ENCODE measurements at regions not wholly inside any gene's neighbourhood (a gene's known extent, or its start where the extent isn't known, plus 50 kb on each side); places are given as distances from the start of the nearest gene placed in this dataset.

DNA sequence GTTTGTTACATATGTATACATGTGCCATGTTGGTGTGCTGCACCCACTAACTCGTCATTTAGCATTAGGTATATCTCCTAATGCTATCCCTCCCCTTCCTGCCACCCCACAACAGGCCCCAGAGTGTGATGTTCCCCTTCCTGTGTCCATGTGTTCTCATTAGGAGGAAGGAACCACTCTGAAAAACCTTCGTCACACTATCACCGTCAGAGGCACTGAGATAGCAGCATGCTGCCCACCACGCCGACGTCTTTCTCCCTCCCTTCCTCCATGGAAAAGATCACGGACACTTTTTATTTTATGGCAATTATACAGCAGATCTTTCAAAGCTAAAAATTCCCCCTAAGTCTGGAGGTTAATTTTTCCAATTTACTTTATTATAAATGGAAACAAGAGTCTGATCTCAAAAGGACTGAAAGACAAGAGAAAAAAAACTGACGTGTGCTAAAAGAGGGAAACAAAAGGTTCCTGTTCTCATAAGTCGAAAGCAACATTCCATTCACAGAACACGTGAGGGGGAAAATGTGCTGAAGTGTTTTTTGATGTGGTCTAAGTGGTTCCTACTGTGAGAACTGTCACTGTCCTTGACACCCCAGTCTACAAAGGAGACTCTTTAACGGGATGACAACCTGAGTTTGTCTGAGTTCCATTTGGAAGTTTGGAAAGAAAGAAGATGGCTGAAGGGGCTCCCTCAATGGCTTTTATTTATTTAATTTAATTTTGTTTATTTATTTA is 339.7 kb upstream of the IRX2 start:
- FAIRE-seq = no peak
- Histone ChIP-seq H3K9me3 (replicated peaks; ENCODE audit: control insufficient read depth, insufficient read depth, low read depth, low read length) (no peaks in the 10 kb centered on the region), H4K20me1 (replicated peaks; ENCODE audit: control insufficient read depth, insufficient read depth, low read length) (0 out of 2 replicates have a peak, but pooled peaks cover 5% of the 10 kb centered on the region), H3K9ac (ENCODE audit: insufficient read depth in 1 of 2, low read depth in 2 of 2, low read length in 2 of 2) (no peak overlapping the region), H3K36me3 (ENCODE audit: control insufficient read depth, insufficient read depth, low read length) (no peaks in the 10 kb centered on the region), H2AFZ (ENCODE audit: low read depth, low read length) (no peak overlapping the region), H3K27me3 (ENCODE audit: control insufficient read depth in 2 of 2, insufficient read depth in 2 of 2, low read length in 2 of 2) (peaks cover 3 to 16% of the 10 kb centered on the region in 2 experiments; a peak in 3 of 5 replicates), H3K79me2 (ENCODE audit: control insufficient read depth, insufficient read depth, low read length) (no peaks in the 10 kb centered on the region), H3K4me3 (no peak overlapping the region), H3K9me1 (ENCODE audit: control insufficient read depth, insufficient read depth, low read length) (no peaks in the 10 kb centered on the region), H3K27ac (ENCODE audit: extremely low read depth, low read depth, low read length) (no peak overlapping the region), H3K4me2 (ENCODE audit: insufficient read depth, low read length) (no peak overlapping the region), H3K4me1 (replicated peaks in 1 of 2; ENCODE audit: control insufficient read depth in 2 of 2, insufficient read depth in 2 of 2, low read length in 2 of 2) (no peaks in the 10 kb centered on the region)
- ChIA-PET CTCF (ENCODE audit: low intra/inter-chr PET ratio) (no interaction called here), POLR2A (interaction anchor here (0.7 kb wide), 1 partner anchor 11 kb away, joined by 4 read pairs; no protein-coding TSS in a partner anchor)
- BruUV-seq (replicated peaks) = no TSS peak
- in situ Hi-C loops (cut with MboI) (no loop called here), intact Hi-C loops (cut with micrococcal nuclease) (no loop called here)
- WGBS (ENCODE audit: insufficient coverage, low coverage, missing lambda C conversion rate) = 3% methylated on average over 11 of the region's 11 CpGs
- DNase-seq (ENCODE audit: extremely low read depth in 1 of 4, low spot score in 3 of 4) = no peak
- ATAC-seq = no peak
- TF ChIP-seq SETDB1 (IDR thresholded peaks at IDR 0.05; ENCODE audit: low read length) = no peak
- TF ChIP-seq BACH1 (tag; IDR thresholded peaks at IDR 0.05) = no peak
- TF ChIP-seq NFE2 (IDR thresholded peaks at IDR 0.05; ENCODE audit: low read depth) = no peak
- TF ChIP-seq, protein P1, sequence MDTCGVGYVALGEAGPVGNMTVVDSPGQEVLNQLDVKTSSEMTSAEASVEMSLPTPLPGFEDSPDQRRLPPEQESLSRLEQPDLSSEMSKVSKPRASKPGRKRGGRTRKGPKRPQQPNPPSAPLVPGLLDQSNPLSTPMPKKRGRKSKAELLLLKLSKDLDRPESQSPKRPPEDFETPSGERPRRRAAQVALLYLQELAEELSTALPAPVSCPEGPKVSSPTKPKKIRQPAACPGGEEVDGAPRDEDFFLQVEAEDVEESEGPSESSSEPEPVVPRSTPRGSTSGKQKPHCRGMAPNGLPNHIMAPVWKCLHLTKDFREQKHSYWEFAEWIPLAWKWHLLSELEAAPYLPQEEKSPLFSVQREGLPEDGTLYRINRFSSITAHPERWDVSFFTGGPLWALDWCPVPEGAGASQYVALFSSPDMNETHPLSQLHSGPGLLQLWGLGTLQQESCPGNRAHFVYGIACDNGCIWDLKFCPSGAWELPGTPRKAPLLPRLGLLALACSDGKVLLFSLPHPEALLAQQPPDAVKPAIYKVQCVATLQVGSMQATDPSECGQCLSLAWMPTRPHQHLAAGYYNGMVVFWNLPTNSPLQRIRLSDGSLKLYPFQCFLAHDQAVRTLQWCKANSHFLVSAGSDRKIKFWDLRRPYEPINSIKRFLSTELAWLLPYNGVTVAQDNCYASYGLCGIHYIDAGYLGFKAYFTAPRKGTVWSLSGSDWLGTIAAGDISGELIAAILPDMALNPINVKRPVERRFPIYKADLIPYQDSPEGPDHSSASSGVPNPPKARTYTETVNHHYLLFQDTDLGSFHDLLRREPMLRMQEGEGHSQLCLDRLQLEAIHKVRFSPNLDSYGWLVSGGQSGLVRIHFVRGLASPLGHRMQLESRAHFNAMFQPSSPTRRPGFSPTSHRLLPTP (IDR thresholded peaks at IDR 0.05; ENCODE audit: borderline replicate concordance, extremely low read depth, insufficient read length) = no peak
- TF ChIP-seq ZNF165 (CRISPR knock-in tag; IDR thresholded peaks at IDR 0.05; ENCODE audit: borderline replicate concordance) = no peak
- TF ChIP-seq SMARCC2 (IDR thresholded peaks at IDR 0.05; ENCODE audit: low read depth) = no peak
- TF ChIP-seq SMARCE1 (IDR thresholded peaks at IDR 0.05) = no peak
- TF ChIP-seq CBX3 (IDR thresholded peaks at IDR 0.05; ENCODE audit: borderline replicate concordance in 1 of 2, low read length in 2 of 2) = no peak
- TF ChIP-seq TSHZ1 (CRISPR knock-in tag; IDR thresholded peaks at IDR 0.05) = no peak
- no peak for TF ChIP-seq CHD2 (IDR thresholded peaks at IDR 0.05; ENCODE audit: low read depth, low read length)
- TF ChIP-seq NUFIP1 (IDR thresholded peaks at IDR 0.05; ENCODE audit: partially characterized antibody) = no peak
